HUES48 (cell line): ENCODE measurements at regions not wholly inside any gene's neighbourhood (a gene's known extent, or its start where the extent isn't known, plus 50 kb on each side); places are given as distances from the start of the nearest gene placed in this dataset.

Source experiments
- H3K27ac ChIP-seq: one replicate; pipeline ENCODE4 v1.7.0; 2013; ENCODE audit warnings: low read depth, low read length, inconsistent platforms
- H3K27me3 ChIP-seq: 2 replicates; pipeline ENCODE4 v1.6.1; 2013; ENCODE audit warnings: mild to moderate bottlenecking, low read length; ENCODE audit not compliant: control insufficient read depth, insufficient read depth
- H3K36me3 ChIP-seq: 2 replicates; pipeline ENCODE4 v1.6.1; 2013; ENCODE audit warnings: low read length; ENCODE audit not compliant: control insufficient read depth, insufficient read depth
- H3K4me1 ChIP-seq: 2 replicates; pipeline ENCODE4 v1.6.1; 2013; ENCODE audit warnings: mild to moderate bottlenecking, low read length; ENCODE audit not compliant: control insufficient read depth, insufficient read depth
- H3K4me3 ChIP-seq: 2 replicates; pipeline ENCODE4 v1.5.1; 2013; ENCODE audit warnings: mild to moderate bottlenecking, low read depth, low read length
- H3K9ac ChIP-seq: 2 replicates; pipeline ENCODE4 v1.6.1; 2013; ENCODE audit warnings: mild to moderate bottlenecking, low read depth, low read length, moderate library complexity
- H3K9me3 ChIP-seq: 2 replicates; pipeline ENCODE4 v1.6.1; 2013; ENCODE audit warnings: low read length; ENCODE audit not compliant: control insufficient read depth, insufficient read depth

- Histone ChIP-seq H3K27me3 (0 out of 2 replicates have a peak, but pooled peaks cover 3% of the 10 kb centered on the region), H3K9ac (0 out of 2 replicates have a peak overlapping the region, but pooled peaks have one; percentile 7), H3K4me1 (peaks cover 41% of the 10 kb centered on the region), H3K4me3 (peak overlapping the region; percentile 46; the same call in 1 of the 2 replicates), H3K36me3 (no peaks in the 10 kb centered on the region), H3K27ac (peak overlapping the region; percentile 89), H3K9me3 (no peaks in the 10 kb centered on the region)
Observed at GRCh38 chr9:129337336-129338140, 159.5 kb upstream of the IER5L start.

GRCh38 chr9:129336601-129337331, 158.7 kb upstream of the IER5L start:
- H3K27ac ChIP-seq = peak overlapping the region; percentile 89
- H3K4me1 ChIP-seq = peaks cover 41% of the 10 kb centered on the region
- no peaks in the 10 kb centered on the region for H3K36me3 ChIP-seq
- peak overlapping the region; percentile 46; the same call in 1 of the 2 replicates for H3K4me3 ChIP-seq
- no peaks in the 10 kb centered on the region for H3K9me3 ChIP-seq
- H3K27me3 ChIP-seq = 0 out of 2 replicates have a peak, but pooled peaks cover 3% of the 10 kb centered on the region
- 0 out of 2 replicates have a peak overlapping the region, but pooled peaks have one; percentile 7 for H3K9ac ChIP-seq

- Histone ChIP-seq H3K27ac (peak overlapping the region; percentile 89), H3K4me3 (peak overlapping the region; percentile 46; the same call in 1 of the 2 replicates), H3K9me3 (no peaks in the 10 kb centered on the region), H3K36me3 (no peaks in the 10 kb centered on the region), H3K27me3 (0 out of 2 replicates have a peak, but pooled peaks cover 3% of the 10 kb centered on the region), H3K9ac (no peak overlapping the region), H3K4me1 (peaks cover 41% of the 10 kb centered on the region)
Observed at GRCh38 chr9:129336130-129336528, 158.1 kb upstream of the IER5L start.

GRCh38 chr9:129335464-129336129, 157.5 kb upstream of the IER5L start:
- Histone ChIP-seq H3K9ac (no peak overlapping the region), H3K36me3 (no peaks in the 10 kb centered on the region), H3K27ac (peak overlapping the region; percentile 96), H3K27me3 (0 out of 2 replicates have a peak, but pooled peaks cover 3% of the 10 kb centered on the region), H3K4me1 (peaks cover 41% of the 10 kb centered on the region), H3K9me3 (no peaks in the 10 kb centered on the region), H3K4me3 (no peak overlapping the region)

GRCh38 chr9:129334105-129334935, 156.3 kb upstream of the IER5L start:
- H3K9me3 ChIP-seq = no peaks in the 10 kb centered on the region
- H3K9ac ChIP-seq = peak overlapping the region; percentile 76
- H3K4me3 ChIP-seq = peak overlapping the region; percentile 51
- H3K4me1 ChIP-seq = peaks cover 40% of the 10 kb centered on the region
- peak overlapping the region; percentile 96 for H3K27ac ChIP-seq
- 0 out of 2 replicates have a peak, but pooled peaks cover 3% of the 10 kb centered on the region for H3K27me3 ChIP-seq
- H3K36me3 ChIP-seq = no peaks in the 10 kb centered on the region

- H3K4me1 ChIP-seq = peaks cover 37% of the 10 kb centered on the region
- H3K9me3 ChIP-seq = no peaks in the 10 kb centered on the region
- H3K27me3 ChIP-seq = 0 out of 2 replicates have a peak, but pooled peaks cover 3% of the 10 kb centered on the region
- peak overlapping the region; percentile 51 for H3K4me3 ChIP-seq
- peak overlapping the region; percentile 96 for H3K27ac ChIP-seq
- H3K9ac ChIP-seq = peak overlapping the region; percentile 76
- no peaks in the 10 kb centered on the region for H3K36me3 ChIP-seq
Observed at GRCh38 chr9:129333617-129334104, 155.6 kb upstream of the IER5L start.

GRCh38 chr9:129332581-129332980, 154.5 kb upstream of the IER5L start:
- no peak overlapping the region for H3K9ac ChIP-seq
- no peak overlapping the region for H3K27ac ChIP-seq
- H3K27me3 ChIP-seq = 0 out of 2 replicates have a peak, but pooled peaks cover under 1% of the 10 kb centered on the region
- no peaks in the 10 kb centered on the region for H3K36me3 ChIP-seq
- no peaks in the 10 kb centered on the region for H3K9me3 ChIP-seq
- no peak overlapping the region for H3K4me3 ChIP-seq
- peaks cover 33% of the 10 kb centered on the region for H3K4me1 ChIP-seq

GRCh38 chr9:129331772-129332500, 153.9 kb upstream of the IER5L start:
- no peak overlapping the region for H3K9ac ChIP-seq
- peaks cover 27% of the 10 kb centered on the region for H3K4me1 ChIP-seq
- no peak overlapping the region for H3K4me3 ChIP-seq
- H3K27me3 ChIP-seq = no peaks in the 10 kb centered on the region
- H3K36me3 ChIP-seq = no peaks in the 10 kb centered on the region
- H3K9me3 ChIP-seq = no peaks in the 10 kb centered on the region
- no peak overlapping the region for H3K27ac ChIP-seq

- no peak overlapping the region for H3K27ac ChIP-seq
- H3K9me3 ChIP-seq = no peaks in the 10 kb centered on the region
- no peak overlapping the region for H3K4me3 ChIP-seq
- peaks cover 25% of the 10 kb centered on the region for H3K4me1 ChIP-seq
- no peaks in the 10 kb centered on the region for H3K27me3 ChIP-seq
- no peak overlapping the region for H3K9ac ChIP-seq
- H3K36me3 ChIP-seq = no peaks in the 10 kb centered on the region
Observed at GRCh38 chr9:129331493-129331765, 153.4 kb upstream of the IER5L start.
